NB4 (cell line): ENCODE measurements at regions not wholly inside any gene's neighbourhood (a gene's known extent, or its start where the extent isn't known, plus 50 kb on each side); places are given as distances from the start of the nearest gene placed in this dataset.

ENCODE experiments used
- CTCF ChIP-seq: IDR thresholded peaks from one replicate; pipeline ENCODE4 v1.5.1; 2012; ENCODE audit warnings: low read depth, low read length
- MAX ChIP-seq: IDR thresholded peaks from 2 replicates; pipeline ENCODE4 v1.6.1; 2011; ENCODE audit warnings: low read depth, low read length
- POLR2A ChIP-seq: IDR thresholded peaks from 2 replicates; pipeline ENCODE4 v1.6.1; 2011; ENCODE audit warnings: mild to moderate bottlenecking; ENCODE audit not compliant: insufficient read length; ENCODE audit errors: extremely low read depth

GRCh38 chr2:13968811-13969210, 663.7 kb upstream of the LRATD1 start:
- TF ChIP-seq POLR2A (no peak), CTCF (no peak), MAX (no peak)
